PC-3 (cell line): ENCODE measurements at regions not wholly inside any gene's neighbourhood (a gene's known extent, or its start where the extent isn't known, plus 50 kb on each side); places are given as distances from the start of the nearest gene placed in this dataset.

ENCODE experiments used
- ATAC-seq: fragments of 200-7000 bp; cut with Tn5 transposase; 2 replicates; pipeline ENCODE4 v1.9.1; 2020; ENCODE audit warnings: mild to moderate bottlenecking, moderate library complexity
- BruUV-seq: library from RNA; stranded (reverse); fragments of 400-500 nt; replicated peaks from 2 replicates; lab custom pipeline; 2021; lab: Mats Ljungman, UMichigan
- CTCF ChIA-PET: fragments of 300-600 bp; sonication (Branson Sonifier 250); formaldehyde crosslinking; loops from one replicate; lab custom pipeline; 2022; ENCODE audit warnings: antibody characterized with exemption; lab: Charles Lee
- POLR2A ChIA-PET: fragments of 300-600 bp; sonication (Branson Sonifier 250); formaldehyde crosslinking; loops from one replicate; lab custom pipeline; 2022; ENCODE audit warnings: antibody characterized with exemption; ENCODE audit not compliant: unreplicated experiment; lab: Charles Lee
- DNase-seq: peaks from one replicate; pipeline ENCODE4 v3.0.0-alpha.2; 2015
- H2AFZ ChIP-seq: fragments of 300-600 bp; sonication (generic); 2 replicates; pipeline ENCODE4 v1.6.0; 2016; ENCODE audit warnings: antibody characterized with exemption, low read length
- H3F3A ChIP-seq: fragments of 300-600 bp; sonication (generic); one replicate; pipeline ENCODE4 v1.6.0; 2017; ENCODE audit warnings: antibody characterized with exemption, low read length, control low read depth, mild to moderate bottlenecking; ENCODE audit not compliant: unreplicated experiment
- H3K27ac ChIP-seq: fragments of 300-600 bp; sonication (generic); 2 replicates; pipeline ENCODE4 v1.5.1; 2016; ENCODE audit warnings: mild to moderate bottlenecking, low read length
- H3K27me3 ChIP-seq: fragments of 300-600 bp; sonication (generic); 2 replicates; pipeline ENCODE4 v1.6.1; 2016; ENCODE audit warnings: low read length, mixed read lengths
- H3K36me3 ChIP-seq: fragments of 300-600 bp; sonication (generic); 2 replicates; pipeline ENCODE4 v1.6.1; 2016; ENCODE audit warnings: low read depth, mixed run types, low read length, mixed read lengths
- H3K4me1 ChIP-seq: fragments of 300-600 bp; sonication (generic); 2 replicates; pipeline ENCODE4 v1.5.1; 2016; ENCODE audit warnings: low read length; ENCODE audit not compliant: insufficient read depth
- H3K4me2 ChIP-seq: fragments of 300-600 bp; sonication (generic); 2 replicates; pipeline ENCODE4 v1.6.0; 2016; ENCODE audit warnings: low read length
- H3K4me3 ChIP-seq: fragments of 300-600 bp; sonication (generic); 2 replicates; pipeline ENCODE4 v1.5.1; 2016; ENCODE audit warnings: mild to moderate bottlenecking, low read length, mixed read lengths
- H3K79me2 ChIP-seq: fragments of 300-600 bp; sonication (generic); 2 replicates; pipeline ENCODE4 v1.6.1; 2017; ENCODE audit warnings: low read length, mixed read lengths
- H3K9ac ChIP-seq: fragments of 300-600 bp; sonication (generic); 2 replicates; pipeline ENCODE4 v1.6.0; 2016; ENCODE audit warnings: mild to moderate bottlenecking, low read length
- H3K9me2 ChIP-seq: fragments of 300-600 bp; sonication (generic); replicated peaks from 2 replicates; pipeline ENCODE4 v1.6.1; 2016; ENCODE audit warnings: mixed run types, low read length, mixed read lengths
- H3K9me3 ChIP-seq: fragments of 300-600 bp; sonication (generic); 2 replicates; pipeline ENCODE4 v1.6.1; 2016; ENCODE audit warnings: low read length, mixed read lengths
- H4K20me1 ChIP-seq: fragments of 300-600 bp; sonication (generic); 2 replicates; pipeline ENCODE4 v1.6.1; 2016; ENCODE audit warnings: low read length, mixed read lengths
- CTCF ChIP-seq: fragments of 300-600 bp; sonication (generic); conservative IDR thresholded peaks from 2 replicates; pipeline ENCODE4 v1.5.1; 2017; ENCODE audit warnings: antibody characterized with exemption, low read depth, mild to moderate bottlenecking, low read length
- EZH2 ChIP-seq: fragments of 300-600 bp; sonication (generic); IDR thresholded peaks from one replicate; pipeline ENCODE4 v1.6.1; 2017; ENCODE audit warnings: antibody characterized with exemption, mild to moderate bottlenecking, low read length; ENCODE audit not compliant: unreplicated experiment
- EZH2phosphoT487 ChIP-seq: fragments of 300-600 bp; sonication (generic); IDR thresholded peaks from 2 replicates; pipeline ENCODE4 v1.6.1; 2018; ENCODE audit warnings: mild to moderate bottlenecking, antibody characterized with exemption, low read length, borderline replicate concordance
- intact Hi-C: fragments of 100-400 bp; cut with micrococcal nuclease; formaldehyde crosslinking; loops from 2 replicates; pipeline ENCODE4 v1.9.0; 2023

- Histone ChIP-seq H3K4me2 (peak overlapping the region; percentile 45), H3K79me2 (no peaks in the 10 kb centered on the region), H3K27me3 (peaks cover 40% of the 10 kb centered on the region), H3F3A (no peaks in the 10 kb centered on the region), H3K9me2 (no peaks in the 10 kb centered on the region), H4K20me1 (no peaks in the 10 kb centered on the region), H3K4me1 (peaks cover 32% of the 10 kb centered on the region), H3K36me3 (no peaks in the 10 kb centered on the region), H2AFZ (no peak overlapping the region), H3K9ac (no peak overlapping the region; the same call in 1 of the 2 replicates), H3K4me3 (no peak overlapping the region), H3K9me3 (no peaks in the 10 kb centered on the region), H3K27ac (peak overlapping the region; percentile 30)
- BruUV-seq: no TSS peak
- intact Hi-C loops: no loop called here
- DNase-seq: peak; percentile 87
- ChIA-PET POLR2A (interaction anchor here (1.1 kb wide), 1 partner anchor 26 kb away, joined by 4 read pairs; no protein-coding TSS in a partner anchor), CTCF (no interaction called here)
- peak; percentile 97 for ATAC-seq
- no peak for TF ChIP-seq EZH2
- TF ChIP-seq CTCF: no peak
- TF ChIP-seq EZH2phosphoT487: no peak
Observed at GRCh38 chr1:228830954-228831481, 95.7 kb downstream of the RHOU start.

- no peak overlapping the region for H3K27ac ChIP-seq
- DNase-seq: peak; percentile 11
- no peak for ATAC-seq
- no peak overlapping the region for H3K4me3 ChIP-seq
- H3K9me2 ChIP-seq: no peaks in the 10 kb centered on the region
- no peaks in the 10 kb centered on the region for H3K9me3 ChIP-seq
- no peak overlapping the region for H2AFZ ChIP-seq
- ChIA-PET CTCF (no interaction called here), POLR2A (interaction anchor here (0.7 kb wide), 1 partner anchor 15 kb away, joined by 4 read pairs; no protein-coding TSS in a partner anchor)
- no peaks in the 10 kb centered on the region for H3F3A ChIP-seq
- H3K4me2 ChIP-seq: no peak overlapping the region
- intact Hi-C loops: no loop called here
- no TSS peak for BruUV-seq
- H3K27me3 ChIP-seq: peaks cover 20% of the 10 kb centered on the region; the same call in 1 of the 2 replicates
- peaks cover 58% of the 10 kb centered on the region for H3K4me1 ChIP-seq
- no peaks in the 10 kb centered on the region for H4K20me1 ChIP-seq
- no peak overlapping the region for H3K9ac ChIP-seq
- H3K79me2 ChIP-seq: no peaks in the 10 kb centered on the region
- TF ChIP-seq CTCF: no peak
- no peak for TF ChIP-seq EZH2phosphoT487
- TF ChIP-seq EZH2: no peak
- no peaks in the 10 kb centered on the region for H3K36me3 ChIP-seq
Observed at GRCh38 chr1:228833911-228834688, 98.8 kb downstream of the RHOU start.

- Histone ChIP-seq H3K9ac (no peak overlapping the region), H3F3A (no peaks in the 10 kb centered on the region), H3K27me3 (peaks cover 20% of the 10 kb centered on the region; the same call in 1 of the 2 replicates), H3K79me2 (no peaks in the 10 kb centered on the region), H3K27ac (no peak overlapping the region), H3K36me3 (no peaks in the 10 kb centered on the region), H3K4me3 (no peak overlapping the region), H2AFZ (no peak overlapping the region), H3K9me2 (no peaks in the 10 kb centered on the region), H3K4me2 (no peak overlapping the region), H4K20me1 (no peaks in the 10 kb centered on the region), H3K9me3 (no peaks in the 10 kb centered on the region), H3K4me1 (peaks cover 54% of the 10 kb centered on the region)
- ChIA-PET CTCF (no interaction called here), POLR2A (no interaction called here)
- no TSS peak for BruUV-seq
- DNase-seq: no peak
- intact Hi-C loops: no loop called here
- no peak for ATAC-seq
- TF ChIP-seq CTCF (no peak), EZH2 (no peak), EZH2phosphoT487 (no peak)
Observed at GRCh38 chr1:228835456-228835855, 100.2 kb downstream of the RHOU start.
